ENCODE measurements at regions not wholly inside any gene's neighbourhood (a gene's known extent, or its start where the extent isn't known, plus 50 kb on each side); places are given as distances from the start of the nearest gene placed in this dataset.

DNA sequence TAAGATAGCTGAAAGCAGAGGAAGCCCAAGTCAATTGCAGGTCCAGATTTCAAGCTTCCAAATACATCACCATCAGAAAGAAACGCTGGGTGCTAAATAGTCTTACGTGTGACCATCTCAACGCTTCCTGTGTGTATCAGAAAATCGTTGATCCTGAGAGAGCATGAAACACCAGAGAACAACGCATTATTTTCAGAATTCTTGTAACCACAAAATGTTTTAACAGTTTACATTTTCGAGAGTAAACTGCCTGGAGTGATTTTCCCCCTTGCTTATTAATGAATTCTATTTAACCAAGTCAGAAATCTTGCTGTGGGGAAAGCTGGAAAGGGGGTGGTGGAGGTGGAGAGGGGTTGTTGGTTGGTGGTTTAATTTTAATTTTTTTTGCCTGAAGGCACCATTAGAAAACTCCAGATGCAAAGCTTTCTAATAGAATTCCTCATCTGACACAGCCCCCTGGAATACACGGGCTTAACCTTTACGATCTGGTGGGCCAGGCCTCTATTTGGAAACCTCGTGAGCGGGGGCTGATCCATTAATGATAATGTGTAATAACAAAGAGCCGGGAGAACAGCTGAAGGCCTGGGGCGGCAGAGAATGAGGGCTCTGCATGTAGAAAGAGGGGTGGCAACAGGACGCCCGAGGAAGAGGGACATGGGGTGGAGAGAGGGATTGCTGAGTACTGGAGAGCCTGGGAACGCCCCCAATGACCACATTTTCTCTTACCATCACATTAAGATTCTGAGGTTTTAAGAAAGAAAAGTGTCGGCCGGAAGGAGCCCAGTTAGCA lies 124.5 kb upstream of the NFIB start:
- TF ChIP-seq ZNF274 (IDR thresholded peaks at IDR 0.05; ENCODE audit: low read depth, low read length), result no peak
- TF ChIP-seq YY1 (IDR thresholded peaks at IDR 0.05; ENCODE audit: insufficient read depth, insufficient read length), result no peak

Data from NT2/D1 (cell line).